ENCODE measurements at regions not wholly inside any gene's neighbourhood (a gene's known extent, or its start where the extent isn't known, plus 50 kb on each side); places are given as distances from the start of the nearest gene placed in this dataset.

DNA sequence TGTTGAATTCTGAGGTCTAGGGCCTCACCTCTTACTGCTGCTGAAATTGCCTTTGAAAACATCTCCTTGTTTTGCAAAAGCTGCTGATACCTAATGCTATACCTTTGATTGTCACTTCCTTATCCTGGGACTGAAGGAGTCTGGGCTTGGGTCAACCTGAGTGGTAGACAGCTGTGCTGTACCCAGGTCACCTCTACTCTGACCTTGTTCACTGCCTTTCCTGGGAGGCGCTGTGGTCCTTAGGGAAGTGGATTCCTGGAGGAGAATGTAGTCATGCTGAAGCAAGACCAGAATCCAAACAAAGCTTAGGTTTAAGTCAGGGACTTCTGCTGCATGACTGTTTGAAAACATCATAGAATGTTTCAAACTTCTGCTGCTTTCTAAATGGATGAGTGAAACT is 191.4 kb downstream of the SNAPC1 start:
- TF ChIP-seq, protein P1, sequence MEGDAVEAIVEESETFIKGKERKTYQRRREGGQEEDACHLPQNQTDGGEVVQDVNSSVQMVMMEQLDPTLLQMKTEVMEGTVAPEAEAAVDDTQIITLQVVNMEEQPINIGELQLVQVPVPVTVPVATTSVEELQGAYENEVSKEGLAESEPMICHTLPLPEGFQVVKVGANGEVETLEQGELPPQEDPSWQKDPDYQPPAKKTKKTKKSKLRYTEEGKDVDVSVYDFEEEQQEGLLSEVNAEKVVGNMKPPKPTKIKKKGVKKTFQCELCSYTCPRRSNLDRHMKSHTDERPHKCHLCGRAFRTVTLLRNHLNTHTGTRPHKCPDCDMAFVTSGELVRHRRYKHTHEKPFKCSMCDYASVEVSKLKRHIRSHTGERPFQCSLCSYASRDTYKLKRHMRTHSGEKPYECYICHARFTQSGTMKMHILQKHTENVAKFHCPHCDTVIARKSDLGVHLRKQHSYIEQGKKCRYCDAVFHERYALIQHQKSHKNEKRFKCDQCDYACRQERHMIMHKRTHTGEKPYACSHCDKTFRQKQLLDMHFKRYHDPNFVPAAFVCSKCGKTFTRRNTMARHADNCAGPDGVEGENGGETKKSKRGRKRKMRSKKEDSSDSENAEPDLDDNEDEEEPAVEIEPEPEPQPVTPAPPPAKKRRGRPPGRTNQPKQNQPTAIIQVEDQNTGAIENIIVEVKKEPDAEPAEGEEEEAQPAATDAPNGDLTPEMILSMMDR (IDR thresholded peaks at IDR 0.05): no peak
- TF ChIP-seq POLR2A (IDR thresholded peaks at IDR 0.05): no peak

Measured in heart left ventricle (tissue), 13 donors.